ENCODE measurements at regions not wholly inside any gene's neighbourhood (a gene's known extent, or its start where the extent isn't known, plus 50 kb on each side); places are given as distances from the start of the nearest gene placed in this dataset.

DNA sequence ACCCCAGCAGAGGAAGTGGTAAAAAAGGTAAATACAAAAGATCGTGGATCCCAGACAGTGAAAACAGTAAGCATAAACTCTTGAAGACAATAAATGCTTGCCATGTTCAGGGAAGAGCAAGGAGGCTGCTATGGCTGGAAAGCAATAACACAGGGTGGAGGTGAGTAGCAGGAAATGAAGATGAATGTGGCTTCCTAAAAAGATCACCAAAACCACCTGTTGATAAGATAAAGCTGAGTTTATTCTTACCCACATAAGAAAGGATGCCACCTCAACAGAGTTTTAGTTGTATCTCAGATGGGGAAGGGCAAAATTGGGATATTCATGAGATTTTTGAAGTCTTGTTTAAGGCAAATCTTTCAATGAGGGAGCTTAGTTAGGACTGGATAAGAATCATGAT lies 273.3 kb downstream of the MSX2 start:
- Histone ChIP-seq H3K27me3 (no peaks in the 10 kb centered on the region), H3K27ac (no peak overlapping the region), H3K4me3 (no peak overlapping the region), H3K36me3 (no peaks in the 10 kb centered on the region), H3K9me3 (no peaks in the 10 kb centered on the region), H3K4me1 (no peaks in the 10 kb centered on the region)
- TF ChIP-seq, protein P1, sequence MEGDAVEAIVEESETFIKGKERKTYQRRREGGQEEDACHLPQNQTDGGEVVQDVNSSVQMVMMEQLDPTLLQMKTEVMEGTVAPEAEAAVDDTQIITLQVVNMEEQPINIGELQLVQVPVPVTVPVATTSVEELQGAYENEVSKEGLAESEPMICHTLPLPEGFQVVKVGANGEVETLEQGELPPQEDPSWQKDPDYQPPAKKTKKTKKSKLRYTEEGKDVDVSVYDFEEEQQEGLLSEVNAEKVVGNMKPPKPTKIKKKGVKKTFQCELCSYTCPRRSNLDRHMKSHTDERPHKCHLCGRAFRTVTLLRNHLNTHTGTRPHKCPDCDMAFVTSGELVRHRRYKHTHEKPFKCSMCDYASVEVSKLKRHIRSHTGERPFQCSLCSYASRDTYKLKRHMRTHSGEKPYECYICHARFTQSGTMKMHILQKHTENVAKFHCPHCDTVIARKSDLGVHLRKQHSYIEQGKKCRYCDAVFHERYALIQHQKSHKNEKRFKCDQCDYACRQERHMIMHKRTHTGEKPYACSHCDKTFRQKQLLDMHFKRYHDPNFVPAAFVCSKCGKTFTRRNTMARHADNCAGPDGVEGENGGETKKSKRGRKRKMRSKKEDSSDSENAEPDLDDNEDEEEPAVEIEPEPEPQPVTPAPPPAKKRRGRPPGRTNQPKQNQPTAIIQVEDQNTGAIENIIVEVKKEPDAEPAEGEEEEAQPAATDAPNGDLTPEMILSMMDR (IDR thresholded peaks at IDR 0.05), result no peak
- TF ChIP-seq POLR2A (IDR thresholded peaks at IDR 0.05), result no peak
- no peak for DNase-seq
- no peak for ATAC-seq
- 0% methylated on average over 1 of the region's 1 CpG for WGBS (ENCODE audit: insufficient coverage, low coverage, low lambda C conversion rate, missing lambda C conversion rate)
- intact Hi-C loops (cut with DNase I), result no loop called here

DNA sequence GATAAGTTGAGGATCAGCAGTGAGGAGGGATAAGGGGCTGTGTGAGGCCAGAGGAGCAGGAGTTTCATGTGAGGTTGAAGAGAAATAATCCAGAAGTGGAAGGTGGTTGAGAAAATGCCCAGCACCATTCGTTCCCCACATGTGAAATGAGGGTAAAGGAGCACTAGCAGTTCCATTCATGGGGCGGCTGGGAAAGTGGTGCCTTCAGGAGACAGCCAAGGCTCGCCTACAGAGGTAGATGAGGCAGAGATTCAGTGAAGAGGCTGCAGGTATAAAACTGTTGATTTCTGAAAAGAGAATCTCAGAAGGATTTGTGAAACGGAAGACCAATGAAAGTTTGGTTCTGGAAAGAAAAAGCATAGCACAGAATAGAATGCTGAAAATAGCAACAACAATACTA lies 272.6 kb downstream of the MSX2 start:
- intact Hi-C loops (cut with DNase I), result no loop called here
- no peaks in the 10 kb centered on the region for H3K9me3 ChIP-seq
- H3K27me3 ChIP-seq, result no peaks in the 10 kb centered on the region
- DNase-seq (no peak), ATAC-seq (no peak)
- H3K4me1 ChIP-seq, result no peaks in the 10 kb centered on the region
- no peak for TF ChIP-seq POLR2A (IDR thresholded peaks at IDR 0.05)
- TF ChIP-seq, protein P1 (IDR thresholded peaks at IDR 0.05), result no peak
- H3K27ac ChIP-seq, result no peak overlapping the region
- 68% methylated on average over 3 of the region's 4 CpGs for WGBS (ENCODE audit: insufficient coverage, low coverage, low lambda C conversion rate, missing lambda C conversion rate)
- no peaks in the 10 kb centered on the region for H3K36me3 ChIP-seq
- H3K4me3 ChIP-seq, result no peak overlapping the region

DNA sequence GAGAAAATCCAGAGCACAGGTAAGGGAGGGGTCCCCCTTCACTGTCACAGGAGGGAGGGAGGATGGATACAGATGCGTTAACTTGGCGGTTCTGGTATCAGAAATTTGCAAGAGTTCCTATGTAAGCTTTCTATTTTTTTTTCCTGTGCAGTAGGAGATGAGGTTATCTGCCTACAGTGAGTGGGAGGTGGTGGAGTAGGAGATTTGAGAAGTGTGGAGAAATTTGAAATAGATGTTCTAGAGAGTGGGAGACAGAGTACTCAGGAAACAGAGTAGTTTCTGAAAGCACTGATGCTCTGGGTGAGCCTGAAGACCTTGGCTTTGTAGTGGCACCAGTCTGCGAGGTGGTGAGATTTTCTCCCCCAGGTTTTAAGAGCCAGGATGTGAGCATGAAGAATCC lies 271.4 kb downstream of the MSX2 start:
- Histone ChIP-seq H3K36me3 (no peaks in the 10 kb centered on the region), H3K9me3 (no peaks in the 10 kb centered on the region), H3K27me3 (no peaks in the 10 kb centered on the region), H3K4me1 (no peaks in the 10 kb centered on the region), H3K27ac (no peak overlapping the region), H3K4me3 (no peak overlapping the region)
- no peak for DNase-seq
- no peak for ATAC-seq
- WGBS (ENCODE audit: insufficient coverage, low coverage, low lambda C conversion rate, missing lambda C conversion rate), result 65% methylated on average over 3 of the region's 3 CpGs
- intact Hi-C loops (cut with DNase I), result no loop called here
- no peak for TF ChIP-seq POLR2A (IDR thresholded peaks at IDR 0.05)
- TF ChIP-seq, protein P1 (IDR thresholded peaks at IDR 0.05), result no peak

DNA sequence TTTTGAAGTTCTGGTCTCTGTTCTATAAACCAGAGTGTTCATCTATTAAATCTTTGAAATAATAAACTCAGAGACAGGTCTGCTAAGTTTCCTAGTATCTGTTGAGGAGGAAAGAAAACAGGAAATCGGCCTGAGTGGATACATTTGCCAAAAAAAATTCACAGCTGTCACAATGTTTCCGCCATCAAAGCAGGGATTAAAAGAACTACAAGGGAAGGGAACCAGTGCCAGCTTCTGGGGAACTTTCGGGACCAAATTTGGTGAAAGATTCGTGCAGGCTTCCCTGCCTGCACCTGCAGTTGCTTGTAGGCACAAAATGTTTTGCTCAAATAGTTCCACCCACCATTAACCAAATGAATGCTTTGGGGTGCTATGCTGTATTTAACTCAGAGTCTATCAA lies 267.5 kb downstream of the MSX2 start:
- ATAC-seq (no peak), DNase-seq (no peak)
- H3K36me3 ChIP-seq, result no peaks in the 10 kb centered on the region
- H3K27me3 ChIP-seq, result no peaks in the 10 kb centered on the region
- 55% methylated on average over 4 of the region's 4 CpGs for WGBS (ENCODE audit: insufficient coverage, low coverage, low lambda C conversion rate, missing lambda C conversion rate)
- intact Hi-C loops (cut with DNase I), result no loop called here
- no peak overlapping the region for H3K27ac ChIP-seq
- H3K9me3 ChIP-seq, result no peaks in the 10 kb centered on the region
- no peak overlapping the region for H3K4me3 ChIP-seq
- TF ChIP-seq, protein P1 (IDR thresholded peaks at IDR 0.05), result no peak
- TF ChIP-seq POLR2A (IDR thresholded peaks at IDR 0.05), result no peak
- H3K4me1 ChIP-seq, result no peaks in the 10 kb centered on the region

DNA sequence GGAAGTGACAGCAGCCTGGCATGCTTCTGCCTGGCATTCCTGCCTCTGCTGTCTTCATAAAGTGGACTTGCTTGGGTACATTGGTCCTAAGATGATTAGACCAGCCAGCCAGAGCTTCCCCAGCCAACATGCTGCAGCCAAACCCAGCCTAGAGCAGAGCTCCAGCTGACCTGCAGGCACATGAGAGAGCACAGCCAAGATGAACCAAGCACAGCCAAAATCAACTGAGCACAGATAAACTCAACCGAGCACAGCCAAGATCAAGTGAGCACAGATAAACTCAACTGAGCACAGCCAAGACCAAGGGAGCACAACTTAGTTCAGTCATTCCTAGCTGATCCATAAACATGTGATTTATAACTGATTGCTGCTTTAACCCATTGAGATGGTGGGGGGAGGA lies 266.5 kb downstream of the MSX2 start:
- ATAC-seq (peak; percentile 35 to 88 (median 60)), DNase-seq (peak in 1 of 3 donors; percentile 66)
- 20% methylated on average over 1 of the region's 1 CpG for WGBS (ENCODE audit: insufficient coverage, low coverage, low lambda C conversion rate, missing lambda C conversion rate)
- Histone ChIP-seq H3K4me3 (no peak overlapping the region), H3K9me3 (no peaks in the 10 kb centered on the region), H3K27ac (no peak overlapping the region), H3K36me3 (no peaks in the 10 kb centered on the region), H3K4me1 (no peaks in the 10 kb centered on the region), H3K27me3 (no peaks in the 10 kb centered on the region)
- TF ChIP-seq, protein P1 (IDR thresholded peaks at IDR 0.05), result no peak
- no peak for TF ChIP-seq POLR2A (IDR thresholded peaks at IDR 0.05)
- intact Hi-C loops (cut with DNase I), result no loop called here

Measured in right lobe of liver (tissue), 6 donors.